GM12878 (cell line): ENCODE measurements at regions not wholly inside any gene's neighbourhood (a gene's known extent, or its start where the extent isn't known, plus 50 kb on each side); places are given as distances from the start of the nearest gene placed in this dataset.

Experiments used
- ATAC-seq: fragments of 200-7000 bp; cut with Tn5 transposase; 3 replicates; pipeline ENCODE4 v1.9.1; 2020; ENCODE audit warnings: mild to moderate bottlenecking, moderate library complexity
- BruUV-seq: library from RNA; stranded (reverse); fragments of 400-500 nt; replicated peaks from 2 replicates; lab custom pipeline; 2021; lab: Mats Ljungman, UMichigan
- CTCF ChIA-PET: fragments of 300-600 bp; sonication (Branson Sonifier 250); formaldehyde crosslinking; extraction: SDS; loops from one replicate; lab custom pipeline; 2021; ENCODE audit warnings: inconsistent platforms; lab: Yijun Ruan, JAX
- POLR2A ChIA-PET: fragments of 350-600 bp; formaldehyde crosslinking; extraction: SDS; loops from one replicate; lab custom pipeline; 2021; ENCODE audit warnings: inconsistent platforms; lab: Charles Lee
- RAD21 ChIA-PET: fragments of 300-600 bp; sonication (Branson Sonifier 250); formaldehyde crosslinking; loops from one replicate; lab custom pipeline; 2023; ENCODE audit warnings: antibody characterized with exemption; ENCODE audit not compliant: unreplicated experiment; lab: Charles Lee
- SMC1A ChIA-PET: fragments of 300-600 bp; sonication (Branson Sonifier 250); formaldehyde crosslinking; loops from one replicate; lab custom pipeline; 2023; ENCODE audit not compliant: unreplicated experiment, uncharacterized antibody; lab: Charles Lee
- DNase-seq: peaks from one replicate; pipeline ENCODE4 v3.0.0-alpha.2; 2011; ENCODE audit warnings: low read depth, low spot score
- FAIRE-seq: peaks from 3 replicates; lab custom pipeline; 2011; peaks lifted over from hg19 to GRCh38; lab: Jason Lieb, UNC
- H2AFZ ChIP-seq: 2 replicates; pipeline ENCODE4 v1.6.0; 2011; ENCODE audit warnings: low read depth, low read length, control low read depth; ENCODE audit not compliant: control insufficient read depth
- H3K27ac ChIP-seq: 2 replicates; pipeline ENCODE4 v1.5.1; 2011; ENCODE audit warnings: control low read depth; ENCODE audit not compliant: control insufficient read depth, insufficient read depth
- H3K27me3 ChIP-seq, 2 experiments: replicated peaks in 1 of 2; 2 replicates each; pipeline versions ENCODE4 v1.6.0 to v1.6.1; 2011; ENCODE audit warnings: low read length in 1 of 2; ENCODE audit not compliant: control insufficient read depth in 2 of 2, insufficient read depth in 2 of 2
- H3K36me3 ChIP-seq, 2 experiments: 2 replicates each; pipeline ENCODE4 v1.5.1; 2011; ENCODE audit warnings: low read length in 1 of 2; ENCODE audit not compliant: control insufficient read depth in 2 of 2, insufficient read depth in 2 of 2
- H3K4me1 ChIP-seq: 2 replicates; pipeline ENCODE4 v1.6.1; 2011; ENCODE audit warnings: mild to moderate bottlenecking, low read length, moderate library complexity, mixed read lengths; ENCODE audit not compliant: control insufficient read depth, insufficient read depth
- H3K4me2 ChIP-seq: 2 replicates; pipeline ENCODE4 v1.6.0; 2011; ENCODE audit warnings: control low read depth; ENCODE audit not compliant: control insufficient read depth, insufficient read depth
- H3K4me3 ChIP-seq: fragments of 200-600 bp; sonication (generic); 2 replicates; pipeline ENCODE4 v1.5.1; 2016
- H3K79me2 ChIP-seq: 2 replicates; pipeline ENCODE4 v1.6.0; 2011; ENCODE audit warnings: low read length; ENCODE audit not compliant: control insufficient read depth, insufficient read depth
- H3K9ac ChIP-seq: 2 replicates; pipeline ENCODE4 v1.8.0; 2011; ENCODE audit warnings: low read length, control low read depth, mixed read lengths; ENCODE audit not compliant: control insufficient read depth, insufficient read depth
- H3K9me3 ChIP-seq: replicated peaks from 3 replicates; pipeline ENCODE4 v1.5.1; 2011; ENCODE audit warnings: mild to moderate bottlenecking, low read length; ENCODE audit not compliant: control insufficient read depth, insufficient read depth
- H4K20me1 ChIP-seq: 2 replicates; pipeline ENCODE4 v1.6.0; 2011; ENCODE audit not compliant: control insufficient read depth, insufficient read depth
- BRCA1 ChIP-seq: IDR thresholded peaks from 2 replicates; pipeline ENCODE4 v1.6.1; 2011; ENCODE audit warnings: low read depth, low read length, improper control_type of control experiment
- CHD1 ChIP-seq: IDR thresholded peaks from 2 replicates; pipeline ENCODE4 v1.6.1; 2012; ENCODE audit warnings: low read depth, low read length, improper control_type of control experiment
- FOXK2 ChIP-seq: fragments of 450-650 bp; IDR thresholded peaks from 2 replicates; pipeline ENCODE4 v1.6.1; 2017; ENCODE audit warnings: mild to moderate bottlenecking, moderate library complexity
- HDGF ChIP-seq: fragments of 450-650 bp; IDR thresholded peaks from 2 replicates; pipeline ENCODE4 v1.6.1; 2016; ENCODE audit warnings: antibody characterized with exemption
- MTA3 ChIP-seq: IDR thresholded peaks from 2 replicates; pipeline ENCODE4 v1.6.1; 2012; ENCODE audit warnings: low read length, inconsistent platforms, borderline replicate concordance
- NFYB ChIP-seq: IDR thresholded peaks from 2 replicates; pipeline ENCODE4 v1.6.1; 2011; ENCODE audit warnings: low read depth, mild to moderate bottlenecking, low read length, improper control_type of control experiment, moderate library complexity; ENCODE audit not compliant: insufficient read depth
- POU2F2 ChIP-seq: IDR thresholded peaks from 3 replicates; pipeline ENCODE4 v1.6.1; 2011; ENCODE audit warnings: low read depth, mild to moderate bottlenecking, low read length, borderline replicate concordance
- RFX5 ChIP-seq: IDR thresholded peaks from 2 replicates; pipeline ENCODE4 v1.6.1; 2011; ENCODE audit warnings: low read depth, low read length, improper control_type of control experiment
- STAT3 ChIP-seq: IDR thresholded peaks from 2 replicates; pipeline ENCODE4 v1.6.1; 2011; ENCODE audit warnings: low read depth, low read length, improper control_type of control experiment
- ZNF217 ChIP-seq: fragments of 450-650 bp; IDR thresholded peaks from 2 replicates; pipeline ENCODE4 v1.6.1; 2017; ENCODE audit warnings: antibody characterized with exemption, mild to moderate bottlenecking
- ZNF384 ChIP-seq: IDR thresholded peaks from 2 replicates; pipeline ENCODE4 v1.6.1; 2012; ENCODE audit warnings: low read depth, mild to moderate bottlenecking, low read length, improper control_type of control experiment, borderline replicate concordance
- ZSCAN29 ChIP-seq: fragments of 450-650 bp; IDR thresholded peaks from 2 replicates; pipeline ENCODE4 v1.6.1; 2017; ENCODE audit warnings: mild to moderate bottlenecking, moderate library complexity
- in situ Hi-C: fragments of 300-500 bp; cut with MboI; formaldehyde crosslinking; loops from 9 replicates; pipeline ENCODE4 v1.14.3; 2018; ENCODE audit warnings: mixed read lengths
- intact Hi-C: fragments of 100-400 bp; cut with micrococcal nuclease; formaldehyde crosslinking; loops from one replicate; pipeline ENCODE4 v1.14.2; 2022; ENCODE audit not compliant: unreplicated experiment
- TF ChIP-seq, protein P1 (sequence below): IDR thresholded peaks from 2 replicates; pipeline ENCODE4 v1.6.1; 2012; ENCODE audit warnings: mild to moderate bottlenecking, low read depth, low read length
- TF ChIP-seq, protein P2 (sequence below): fragments of 450-650 bp; IDR thresholded peaks from 2 replicates; pipeline ENCODE4 v1.6.1; 2016; ENCODE audit warnings: mild to moderate bottlenecking
- TF ChIP-seq, protein P3 (sequence below): fragments of 450-650 bp; IDR thresholded peaks from 2 replicates; pipeline ENCODE4 v1.6.1; 2018; ENCODE audit warnings: mild to moderate bottlenecking, low read depth, moderate library complexity; ENCODE audit not compliant: partially characterized antibody

DNA sequence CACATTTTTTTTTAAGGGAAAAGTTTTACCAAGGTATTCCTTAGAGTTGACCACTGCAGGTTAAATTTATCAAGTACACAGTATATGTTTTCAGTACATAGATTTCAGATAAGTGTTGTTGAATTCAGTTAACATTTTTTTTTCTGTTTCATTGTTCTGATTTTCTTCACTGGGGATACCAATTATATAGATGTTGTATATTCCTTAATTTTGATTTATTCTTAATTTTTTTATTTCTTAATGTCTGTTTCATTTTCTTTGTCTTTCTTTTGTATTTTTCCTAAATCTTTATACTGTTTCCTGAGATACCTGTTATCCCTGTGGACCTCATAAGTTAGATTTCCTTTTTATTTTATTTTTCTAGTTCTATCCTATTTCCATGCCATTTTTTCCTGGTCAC is 234.8 kb downstream of the TTC6 start:
- RAD21 ChIA-PET: no interaction called here
- intact Hi-C loops (no loop called here), in situ Hi-C loops (no loop called here)
- CTCF ChIA-PET: no interaction called here
- H3K4me1 ChIP-seq: no peaks in the 10 kb centered on the region
- no peaks in the 10 kb centered on the region for H3K9me3 ChIP-seq
- no peak for TF ChIP-seq BRCA1
- no peak for TF ChIP-seq ZSCAN29
- TF ChIP-seq MTA3: no peak
- no peak for TF ChIP-seq HDGF
- TF ChIP-seq RFX5: no peak
- no peak for TF ChIP-seq ZNF384
- TF ChIP-seq STAT3: no peak
- TF ChIP-seq ZNF217: no peak
- TF ChIP-seq, protein P1, sequence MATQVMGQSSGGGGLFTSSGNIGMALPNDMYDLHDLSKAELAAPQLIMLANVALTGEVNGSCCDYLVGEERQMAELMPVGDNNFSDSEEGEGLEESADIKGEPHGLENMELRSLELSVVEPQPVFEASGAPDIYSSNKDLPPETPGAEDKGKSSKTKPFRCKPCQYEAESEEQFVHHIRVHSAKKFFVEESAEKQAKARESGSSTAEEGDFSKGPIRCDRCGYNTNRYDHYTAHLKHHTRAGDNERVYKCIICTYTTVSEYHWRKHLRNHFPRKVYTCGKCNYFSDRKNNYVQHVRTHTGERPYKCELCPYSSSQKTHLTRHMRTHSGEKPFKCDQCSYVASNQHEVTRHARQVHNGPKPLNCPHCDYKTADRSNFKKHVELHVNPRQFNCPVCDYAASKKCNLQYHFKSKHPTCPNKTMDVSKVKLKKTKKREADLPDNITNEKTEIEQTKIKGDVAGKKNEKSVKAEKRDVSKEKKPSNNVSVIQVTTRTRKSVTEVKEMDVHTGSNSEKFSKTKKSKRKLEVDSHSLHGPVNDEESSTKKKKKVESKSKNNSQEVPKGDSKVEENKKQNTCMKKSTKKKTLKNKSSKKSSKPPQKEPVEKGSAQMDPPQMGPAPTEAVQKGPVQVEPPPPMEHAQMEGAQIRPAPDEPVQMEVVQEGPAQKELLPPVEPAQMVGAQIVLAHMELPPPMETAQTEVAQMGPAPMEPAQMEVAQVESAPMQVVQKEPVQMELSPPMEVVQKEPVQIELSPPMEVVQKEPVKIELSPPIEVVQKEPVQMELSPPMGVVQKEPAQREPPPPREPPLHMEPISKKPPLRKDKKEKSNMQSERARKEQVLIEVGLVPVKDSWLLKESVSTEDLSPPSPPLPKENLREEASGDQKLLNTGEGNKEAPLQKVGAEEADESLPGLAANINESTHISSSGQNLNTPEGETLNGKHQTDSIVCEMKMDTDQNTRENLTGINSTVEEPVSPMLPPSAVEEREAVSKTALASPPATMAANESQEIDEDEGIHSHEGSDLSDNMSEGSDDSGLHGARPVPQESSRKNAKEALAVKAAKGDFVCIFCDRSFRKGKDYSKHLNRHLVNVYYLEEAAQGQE: no peak
- no peak for TF ChIP-seq POU2F2
- no peak for TF ChIP-seq NFYB
- TF ChIP-seq FOXK2: no peak
- TF ChIP-seq, protein P2, sequence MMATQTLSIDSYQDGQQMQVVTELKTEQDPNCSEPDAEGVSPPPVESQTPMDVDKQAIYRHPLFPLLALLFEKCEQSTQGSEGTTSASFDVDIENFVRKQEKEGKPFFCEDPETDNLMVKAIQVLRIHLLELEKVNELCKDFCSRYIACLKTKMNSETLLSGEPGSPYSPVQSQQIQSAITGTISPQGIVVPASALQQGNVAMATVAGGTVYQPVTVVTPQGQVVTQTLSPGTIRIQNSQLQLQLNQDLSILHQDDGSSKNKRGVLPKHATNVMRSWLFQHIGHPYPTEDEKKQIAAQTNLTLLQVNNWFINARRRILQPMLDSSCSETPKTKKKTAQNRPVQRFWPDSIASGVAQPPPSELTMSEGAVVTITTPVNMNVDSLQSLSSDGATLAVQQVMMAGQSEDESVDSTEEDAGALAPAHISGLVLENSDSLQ: no peak
- TF ChIP-seq, protein P3, sequence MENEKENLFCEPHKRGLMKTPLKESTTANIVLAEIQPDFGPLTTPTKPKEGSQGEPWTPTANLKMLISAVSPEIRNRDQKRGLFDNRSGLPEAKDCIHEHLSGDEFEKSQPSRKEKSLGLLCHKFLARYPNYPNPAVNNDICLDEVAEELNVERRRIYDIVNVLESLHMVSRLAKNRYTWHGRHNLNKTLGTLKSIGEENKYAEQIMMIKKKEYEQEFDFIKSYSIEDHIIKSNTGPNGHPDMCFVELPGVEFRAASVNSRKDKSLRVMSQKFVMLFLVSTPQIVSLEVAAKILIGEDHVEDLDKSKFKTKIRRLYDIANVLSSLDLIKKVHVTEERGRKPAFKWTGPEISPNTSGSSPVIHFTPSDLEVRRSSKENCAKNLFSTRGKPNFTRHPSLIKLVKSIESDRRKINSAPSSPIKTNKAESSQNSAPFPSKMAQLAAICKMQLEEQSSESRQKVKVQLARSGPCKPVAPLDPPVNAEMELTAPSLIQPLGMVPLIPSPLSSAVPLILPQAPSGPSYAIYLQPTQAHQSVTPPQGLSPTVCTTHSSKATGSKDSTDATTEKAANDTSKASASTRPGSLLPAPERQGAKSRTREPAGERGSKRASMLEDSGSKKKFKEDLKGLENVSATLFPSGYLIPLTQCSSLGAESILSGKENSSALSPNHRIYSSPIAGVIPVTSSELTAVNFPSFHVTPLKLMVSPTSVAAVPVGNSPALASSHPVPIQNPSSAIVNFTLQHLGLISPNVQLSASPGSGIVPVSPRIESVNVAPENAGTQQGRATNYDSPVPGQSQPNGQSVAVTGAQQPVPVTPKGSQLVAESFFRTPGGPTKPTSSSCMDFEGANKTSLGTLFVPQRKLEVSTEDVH: no peak
- no peak for TF ChIP-seq CHD1
- H3K27me3 ChIP-seq: no peaks in the 10 kb centered on the region
- POLR2A ChIA-PET: no interaction called here
- no peak overlapping the region for H3K9ac ChIP-seq
- no peak overlapping the region for H3K4me3 ChIP-seq
- no peaks in the 10 kb centered on the region for H4K20me1 ChIP-seq
- no peak overlapping the region for H3K4me2 ChIP-seq
- FAIRE-seq (no peak), ATAC-seq (no peak), DNase-seq (no peak)
- H3K79me2 ChIP-seq: no peaks in the 10 kb centered on the region
- H2AFZ ChIP-seq: no peak overlapping the region
- BruUV-seq: no TSS peak
- SMC1A ChIA-PET: no interaction called here
- H3K27ac ChIP-seq: no peak overlapping the region
- H3K36me3 ChIP-seq: no peaks in the 10 kb centered on the region
